ENCODE measurements at regions not wholly inside any gene's neighbourhood (a gene's known extent, or its start where the extent isn't known, plus 50 kb on each side); places are given as distances from the start of the nearest gene placed in this dataset.

DNA sequence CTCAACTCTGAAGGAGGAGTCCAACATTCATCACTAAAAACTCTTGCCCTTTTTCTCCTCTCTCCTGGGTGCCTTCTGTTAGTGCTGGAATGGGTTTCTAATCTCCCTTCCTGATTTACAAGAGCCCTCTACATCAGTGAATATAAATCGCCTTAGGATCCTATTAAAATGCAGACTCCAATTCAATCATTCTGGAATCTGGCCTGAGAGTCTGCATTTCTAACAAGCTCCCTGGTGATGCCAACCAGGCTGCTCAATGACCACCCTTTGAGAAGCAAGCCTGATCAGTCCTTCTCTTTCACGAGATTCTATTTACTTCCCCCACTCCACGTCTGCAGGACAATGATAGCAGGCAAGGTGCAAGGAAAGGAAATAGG, 72.8 kb upstream of the E2F3 start:
- TF ChIP-seq, protein P1, sequence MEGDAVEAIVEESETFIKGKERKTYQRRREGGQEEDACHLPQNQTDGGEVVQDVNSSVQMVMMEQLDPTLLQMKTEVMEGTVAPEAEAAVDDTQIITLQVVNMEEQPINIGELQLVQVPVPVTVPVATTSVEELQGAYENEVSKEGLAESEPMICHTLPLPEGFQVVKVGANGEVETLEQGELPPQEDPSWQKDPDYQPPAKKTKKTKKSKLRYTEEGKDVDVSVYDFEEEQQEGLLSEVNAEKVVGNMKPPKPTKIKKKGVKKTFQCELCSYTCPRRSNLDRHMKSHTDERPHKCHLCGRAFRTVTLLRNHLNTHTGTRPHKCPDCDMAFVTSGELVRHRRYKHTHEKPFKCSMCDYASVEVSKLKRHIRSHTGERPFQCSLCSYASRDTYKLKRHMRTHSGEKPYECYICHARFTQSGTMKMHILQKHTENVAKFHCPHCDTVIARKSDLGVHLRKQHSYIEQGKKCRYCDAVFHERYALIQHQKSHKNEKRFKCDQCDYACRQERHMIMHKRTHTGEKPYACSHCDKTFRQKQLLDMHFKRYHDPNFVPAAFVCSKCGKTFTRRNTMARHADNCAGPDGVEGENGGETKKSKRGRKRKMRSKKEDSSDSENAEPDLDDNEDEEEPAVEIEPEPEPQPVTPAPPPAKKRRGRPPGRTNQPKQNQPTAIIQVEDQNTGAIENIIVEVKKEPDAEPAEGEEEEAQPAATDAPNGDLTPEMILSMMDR (IDR thresholded peaks at IDR 0.05): no peak
- TF ChIP-seq TP53 (CRISPR knock-in tag; IDR thresholded peaks at IDR 0.05) (no peak), JUN (IDR thresholded peaks at IDR 0.05) (no peak), POLR2A (IDR thresholded peaks at IDR 0.05; ENCODE audit: low read length) (no peak), HEYL (CRISPR knock-in tag; IDR thresholded peaks at IDR 0.05) (no peak), NR3C1 (IDR thresholded peaks at IDR 0.05) (no peak)
- TF ChIP-seq, protein P2, sequence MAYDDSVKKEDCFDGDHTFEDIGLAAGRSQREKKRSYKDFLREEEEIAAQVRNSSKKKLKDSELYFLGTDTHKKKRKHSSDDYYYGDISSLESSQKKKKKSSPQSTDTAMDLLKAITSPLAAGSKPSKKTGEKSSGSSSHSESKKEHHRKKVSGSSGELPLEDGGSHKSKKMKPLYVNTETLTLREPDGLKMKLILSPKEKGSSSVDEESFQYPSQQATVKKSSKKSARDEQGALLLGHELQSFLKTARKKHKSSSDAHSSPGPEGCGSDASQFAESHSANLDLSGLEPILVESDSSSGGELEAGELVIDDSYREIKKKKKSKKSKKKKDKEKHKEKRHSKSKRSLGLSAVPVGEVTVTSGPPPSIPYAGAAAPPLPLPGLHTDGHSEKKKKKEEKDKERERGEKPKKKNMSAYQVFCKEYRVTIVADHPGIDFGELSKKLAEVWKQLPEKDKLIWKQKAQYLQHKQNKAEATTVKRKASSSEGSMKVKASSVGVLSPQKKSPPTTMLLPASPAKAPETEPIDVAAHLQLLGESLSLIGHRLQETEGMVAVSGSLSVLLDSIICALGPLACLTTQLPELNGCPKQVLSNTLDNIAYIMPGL (CRISPR knock-in tag; IDR thresholded peaks at IDR 0.05; ENCODE audit: borderline replicate concordance): no peak

Measured in A549 (cell line).